HG02938 (cell line): ENCODE measurements at regions not wholly inside any gene's neighbourhood (a gene's known extent, or its start where the extent isn't known, plus 50 kb on each side); places are given as distances from the start of the nearest gene placed in this dataset.

Experiments
- ATAC-seq: cut with Tn5 transposase; IDR thresholded peaks from one replicate; pipeline ENCODE4 v1.9.1; 2021; ENCODE audit warnings: mild to moderate bottlenecking, moderate library complexity; ENCODE audit not compliant: unreplicated experiment

- ATAC-seq, result no peak
Measured at GRCh38 chr13:67351909-67352308, 121.8 kb upstream of the PCDH9 start.

DNA sequence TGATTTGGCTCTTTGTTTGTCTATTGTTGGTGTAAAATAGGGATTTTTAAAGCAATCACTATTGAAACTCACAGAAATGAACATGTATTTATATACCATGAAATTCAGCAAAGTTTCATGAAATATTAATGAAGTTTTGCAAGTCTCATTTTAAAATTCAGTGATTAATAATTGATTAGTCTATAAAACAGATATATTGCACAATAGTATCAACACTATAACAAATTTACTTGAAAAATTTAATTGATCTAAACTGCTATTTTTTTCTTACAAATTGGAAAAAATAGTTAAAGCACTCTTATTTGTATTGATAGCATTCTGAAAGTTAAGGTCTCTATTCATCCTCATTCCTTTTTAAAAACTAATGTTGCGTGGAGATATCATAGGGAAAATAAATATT is 121.0 kb upstream of the PCDH9 start:
- ATAC-seq, result no peak

DNA sequence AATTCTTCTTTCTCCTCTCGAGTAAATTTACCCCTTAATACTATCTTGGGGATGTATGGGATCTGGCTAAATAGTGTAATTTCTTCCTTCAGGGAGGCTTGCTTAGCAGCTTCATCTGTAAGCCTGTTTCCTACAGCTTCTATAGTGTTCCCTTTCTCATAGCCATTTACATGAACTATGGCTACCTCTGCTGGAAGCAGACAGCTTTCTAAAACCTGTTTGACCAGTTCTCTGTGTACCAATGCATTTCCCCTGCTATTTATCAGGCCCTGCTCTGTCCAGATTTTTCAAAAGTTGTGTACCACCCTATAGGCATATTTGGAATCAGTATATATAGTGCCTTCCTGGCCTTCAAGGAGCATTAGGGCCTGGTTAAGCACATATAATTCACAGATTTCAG is 113.6 kb upstream of the PCDH9 start:
- no peak for ATAC-seq

DNA sequence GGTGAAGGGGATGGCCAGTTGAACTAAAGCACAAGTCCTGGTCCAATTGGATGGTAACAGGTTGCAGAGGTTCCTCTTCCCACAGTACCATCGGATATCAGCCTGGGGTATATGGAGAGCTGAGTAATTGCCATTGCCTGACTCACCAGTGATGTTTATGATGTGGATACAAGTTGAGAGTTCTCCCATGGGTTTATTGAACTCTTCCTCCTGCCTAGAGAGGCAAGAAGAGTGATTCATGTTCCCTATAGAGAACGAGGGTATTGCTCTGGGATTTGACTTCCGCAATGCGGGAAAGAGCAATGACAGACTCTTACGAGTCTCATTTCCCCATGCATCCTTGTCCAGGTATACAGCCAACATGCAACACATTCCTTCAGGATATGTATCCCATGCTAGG is 111.3 kb upstream of the PCDH9 start:
- no peak for ATAC-seq

DNA sequence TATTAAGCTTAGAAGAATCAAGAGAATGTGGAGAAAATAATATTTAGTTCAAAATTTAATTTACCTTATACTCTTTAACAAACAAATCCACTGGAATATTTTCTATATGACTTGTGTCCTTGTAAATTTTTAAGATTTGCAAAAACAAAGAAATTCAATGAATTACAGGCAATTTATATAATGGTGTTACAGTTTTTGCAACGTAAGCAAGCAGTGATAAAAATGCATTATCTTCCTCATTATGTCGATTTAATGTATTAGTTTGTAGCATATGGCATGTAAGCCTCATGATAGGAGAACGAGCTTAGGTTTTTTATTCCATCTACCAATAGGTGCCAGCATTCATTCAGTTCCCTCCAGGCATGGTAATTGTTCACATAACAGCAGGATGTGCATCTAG is 100.0 kb upstream of the PCDH9 start:
- ATAC-seq, result no peak

DNA sequence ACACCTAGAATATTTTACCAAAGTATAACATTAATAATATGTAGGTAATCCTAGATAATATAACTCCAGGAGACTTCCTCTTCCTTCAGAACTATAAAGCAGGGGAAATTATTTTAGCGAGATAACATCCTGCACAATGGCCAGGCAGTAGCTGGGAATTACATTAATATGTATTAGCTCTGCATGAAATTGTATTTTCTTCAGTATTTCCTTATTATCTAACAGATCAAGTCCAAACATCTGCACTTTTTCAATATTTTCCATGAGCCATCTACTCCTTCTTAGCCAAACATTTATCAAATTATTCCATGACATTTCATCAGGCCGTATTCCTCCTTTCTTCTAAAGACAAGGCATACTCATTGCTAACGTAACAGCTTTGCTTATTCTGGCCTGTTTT is 98.8 kb upstream of the PCDH9 start:
- no peak for ATAC-seq

GRCh38 chr13:67318860-67319259 is 88.7 kb upstream of the PCDH9 start:
- no peak for ATAC-seq

DNA sequence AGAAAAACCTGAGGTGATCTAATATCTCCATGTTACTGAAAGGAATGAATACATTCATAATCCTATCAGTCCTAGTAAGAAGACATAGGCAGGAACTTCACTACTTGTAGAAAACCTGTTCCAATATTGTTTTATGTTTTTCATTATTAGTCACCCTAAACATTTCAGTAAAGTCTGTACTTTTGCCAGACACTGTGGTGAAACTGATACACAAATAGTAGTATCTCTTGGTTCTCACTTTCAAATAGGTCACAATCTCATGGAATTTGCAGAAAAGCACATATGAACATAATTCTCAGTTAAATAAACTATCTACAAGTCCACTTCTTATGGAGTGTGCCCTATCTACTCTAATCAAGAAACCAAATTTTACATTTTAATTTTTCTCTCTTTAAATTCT is 88.3 kb upstream of the PCDH9 start:
- no peak for ATAC-seq

- no peak for ATAC-seq
Measured at GRCh38 chr13:67314405-67314804, 84.3 kb upstream of the PCDH9 start.

DNA sequence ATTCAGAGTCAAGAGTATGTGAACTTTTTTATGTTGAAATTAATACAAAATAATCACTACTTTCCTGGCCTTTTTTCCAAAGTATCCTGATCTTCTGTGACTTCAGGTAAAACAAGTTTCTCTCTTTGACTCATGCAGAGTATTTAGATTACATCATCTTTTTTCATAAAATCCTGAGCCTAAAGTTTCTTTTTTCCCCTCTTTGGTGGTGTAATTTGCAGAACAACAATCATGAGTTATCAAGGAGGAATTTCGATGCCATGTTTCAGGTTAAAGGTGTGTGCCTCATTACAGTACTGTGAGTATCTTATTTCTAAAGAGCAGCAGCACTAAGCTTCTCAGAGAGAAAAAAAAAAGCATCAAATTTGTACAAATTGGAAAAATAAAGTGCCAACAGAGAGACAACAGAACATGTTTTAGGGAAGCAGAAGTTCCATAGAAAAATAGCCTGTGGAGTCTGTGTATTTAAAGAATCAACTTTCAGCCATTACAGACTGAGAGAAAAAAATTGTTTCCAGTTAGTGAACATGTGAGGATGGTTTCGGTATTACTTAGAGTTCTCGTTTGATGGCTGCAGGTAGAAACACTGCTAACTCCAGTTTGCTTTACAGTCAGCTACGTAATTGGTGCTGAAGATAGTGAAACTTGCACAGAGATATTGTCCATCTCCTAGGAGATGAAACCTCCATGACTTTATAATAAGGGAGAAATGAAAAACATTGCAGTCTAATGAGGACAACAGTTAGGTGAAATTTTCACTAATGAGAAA is 78.1 kb upstream of the PCDH9 start:
- no peak for ATAC-seq

DNA sequence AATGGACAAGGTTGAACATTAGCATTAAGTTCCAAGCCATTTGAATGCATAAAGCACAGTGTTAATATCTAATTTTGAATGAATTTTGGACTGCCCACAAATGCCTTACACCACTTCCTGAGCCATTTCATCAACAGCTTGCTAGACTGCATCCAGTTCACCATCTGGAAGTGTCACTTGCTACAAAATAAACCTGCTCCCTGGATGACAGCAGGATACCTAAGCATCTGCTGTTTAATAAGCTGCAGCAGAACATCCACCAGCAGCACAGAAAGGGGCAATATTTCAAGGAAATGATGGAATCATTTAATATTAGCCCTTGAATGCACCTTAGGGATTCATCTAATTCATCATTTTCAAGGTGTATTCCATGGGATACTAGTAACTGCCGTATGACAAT is 76.6 kb upstream of the PCDH9 start:
- no peak for ATAC-seq

DNA sequence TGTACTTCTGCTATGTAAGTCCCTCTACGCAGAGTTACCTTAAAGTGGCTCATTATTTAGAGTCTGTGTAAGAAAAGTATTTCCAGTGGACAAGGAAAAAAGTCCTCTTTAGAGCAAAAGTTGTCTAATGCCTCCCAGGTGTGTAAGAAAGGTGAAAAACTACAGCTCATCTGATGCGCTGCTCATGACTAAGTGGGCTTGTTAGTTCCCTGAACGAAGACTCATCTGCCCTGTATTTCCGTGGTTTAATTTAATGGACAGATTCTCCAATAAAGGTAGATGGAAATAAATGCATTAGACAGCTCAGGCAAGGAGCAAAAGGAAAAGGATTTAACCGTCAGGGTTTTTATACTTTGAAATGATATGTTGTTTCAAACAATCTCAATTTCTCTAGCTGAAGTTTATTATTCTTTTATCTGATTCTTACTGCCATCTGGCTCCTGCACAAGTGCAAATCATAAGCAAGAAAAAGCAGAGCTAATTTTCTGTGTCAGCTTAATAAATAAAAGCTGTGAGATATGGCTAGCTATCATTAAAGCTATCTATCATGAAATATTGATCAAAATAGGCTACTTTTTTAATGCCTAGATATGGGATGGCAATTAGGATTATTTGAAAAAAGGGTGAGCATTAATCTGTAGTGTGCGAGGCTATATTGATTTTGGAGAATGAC is 73.7 kb upstream of the PCDH9 start:
- no peak for ATAC-seq

GRCh38 chr13:67299751-67300150 is 69.6 kb upstream of the PCDH9 start:
- no peak for ATAC-seq

- no peak for ATAC-seq
Measured at GRCh38 chr13:67299072-67299635, 69.0 kb upstream of the PCDH9 start.

GRCh38 chr13:67298297-67298696 is 68.2 kb upstream of the PCDH9 start:
- no peak for ATAC-seq

- no peak for ATAC-seq
Measured at GRCh38 chr13:67296511-67296910, 66.4 kb upstream of the PCDH9 start.

GRCh38 chr13:67292886-67293285 is 62.8 kb upstream of the PCDH9 start:
- ATAC-seq, result no peak

- no peak for ATAC-seq
Measured at GRCh38 chr13:67285611-67286010, 55.5 kb upstream of the PCDH9 start.

DNA sequence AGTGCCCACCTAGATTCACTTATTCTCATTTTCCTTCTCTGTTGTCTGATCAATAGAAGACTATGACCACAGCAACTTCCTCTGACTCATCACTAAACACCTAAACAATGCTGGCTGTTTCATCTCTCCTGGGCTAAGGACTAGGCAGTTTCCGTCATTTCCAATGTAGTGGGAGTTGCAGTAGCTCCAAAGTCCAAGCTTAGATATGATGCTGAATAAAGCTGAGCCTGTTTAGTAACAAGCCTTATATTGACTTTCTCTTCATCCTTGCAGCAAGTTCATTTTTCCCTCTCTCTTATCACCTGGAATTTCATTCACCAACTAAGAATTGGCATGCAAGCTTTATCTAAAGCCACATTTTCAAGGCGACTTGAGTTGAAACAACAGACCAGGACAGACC is 53.5 kb upstream of the PCDH9 start:
- no peak for ATAC-seq

DNA sequence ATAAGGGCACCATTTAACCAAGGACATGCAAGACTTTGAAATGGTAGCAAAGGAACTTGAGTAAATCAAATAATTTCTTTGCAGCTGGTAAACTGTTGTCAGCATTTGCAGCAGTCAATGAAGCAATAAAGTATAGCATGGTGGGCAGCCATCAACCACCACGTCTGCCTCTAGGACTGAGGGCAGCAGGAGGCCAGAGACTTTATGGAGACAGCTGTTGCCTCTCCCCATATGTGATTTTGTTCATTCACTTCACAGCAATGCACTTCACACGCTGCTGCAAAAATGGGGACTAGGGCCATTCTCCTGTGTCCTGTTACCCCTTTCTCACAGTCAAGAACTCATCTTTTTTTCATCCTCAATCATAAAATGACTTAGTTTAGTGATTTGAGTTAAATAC is 51.3 kb upstream of the PCDH9 start:
- ATAC-seq, result no peak
